HL-60 (cell line): ENCODE measurements at regions not wholly inside any gene's neighbourhood (a gene's known extent, or its start where the extent isn't known, plus 50 kb on each side); places are given as distances from the start of the nearest gene placed in this dataset.

Experiments
- POLR2AphosphoS5 ChIP-seq: IDR thresholded peaks from 2 replicates; pipeline ENCODE4 v1.6.1; 2012; ENCODE audit warnings: low read depth
- TF ChIP-seq, protein P1 (sequence below): IDR thresholded peaks from one replicate; pipeline ENCODE4 v1.5.1; 2011; ENCODE audit warnings: low read length, control low read depth, inconsistent platforms; ENCODE audit not compliant: insufficient read depth

DNA sequence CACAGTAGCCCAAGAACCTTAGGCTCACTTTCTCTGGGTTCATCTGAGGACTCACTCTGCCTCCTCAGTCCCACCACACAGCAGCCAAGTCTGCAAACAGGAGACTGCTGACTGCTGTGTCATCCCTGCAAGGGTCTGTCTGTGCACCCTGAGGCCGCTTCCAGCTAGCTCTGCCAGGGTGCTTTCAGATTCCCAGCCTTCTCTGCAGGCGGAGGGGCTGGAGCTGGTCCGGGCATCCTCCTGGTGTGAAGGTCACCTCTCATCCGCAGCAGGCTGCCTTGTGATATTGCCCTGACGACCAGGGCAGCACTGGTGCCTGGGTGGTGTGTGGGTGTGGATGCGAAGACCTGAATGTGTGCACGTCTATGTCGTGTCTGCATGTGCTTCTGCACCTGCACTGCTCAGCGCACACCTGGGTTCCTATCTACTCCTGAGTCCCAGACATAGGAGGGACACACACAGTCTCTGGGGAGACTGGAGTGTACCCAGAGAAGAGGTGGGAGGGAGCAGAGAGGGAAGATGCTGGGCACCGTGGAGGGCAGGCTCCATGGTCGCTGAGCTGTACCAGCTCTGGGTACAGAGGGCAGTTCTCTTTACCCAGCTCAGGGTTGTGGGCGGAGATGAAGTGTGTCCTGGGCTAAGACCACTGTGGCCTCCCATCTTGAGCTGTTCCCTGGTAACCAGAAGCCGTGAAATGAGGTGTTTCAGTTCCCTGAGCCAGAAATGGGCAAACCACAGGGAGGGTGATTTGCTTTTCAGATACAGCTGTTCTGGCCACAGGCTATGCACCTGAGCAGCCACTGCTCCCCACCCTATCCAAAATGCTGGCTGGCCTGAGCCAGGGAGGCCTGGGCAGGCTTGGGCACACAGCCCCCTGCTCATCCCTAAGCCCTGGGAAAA is 160.9 kb upstream of the CSF3R start:
- TF ChIP-seq, protein P1, sequence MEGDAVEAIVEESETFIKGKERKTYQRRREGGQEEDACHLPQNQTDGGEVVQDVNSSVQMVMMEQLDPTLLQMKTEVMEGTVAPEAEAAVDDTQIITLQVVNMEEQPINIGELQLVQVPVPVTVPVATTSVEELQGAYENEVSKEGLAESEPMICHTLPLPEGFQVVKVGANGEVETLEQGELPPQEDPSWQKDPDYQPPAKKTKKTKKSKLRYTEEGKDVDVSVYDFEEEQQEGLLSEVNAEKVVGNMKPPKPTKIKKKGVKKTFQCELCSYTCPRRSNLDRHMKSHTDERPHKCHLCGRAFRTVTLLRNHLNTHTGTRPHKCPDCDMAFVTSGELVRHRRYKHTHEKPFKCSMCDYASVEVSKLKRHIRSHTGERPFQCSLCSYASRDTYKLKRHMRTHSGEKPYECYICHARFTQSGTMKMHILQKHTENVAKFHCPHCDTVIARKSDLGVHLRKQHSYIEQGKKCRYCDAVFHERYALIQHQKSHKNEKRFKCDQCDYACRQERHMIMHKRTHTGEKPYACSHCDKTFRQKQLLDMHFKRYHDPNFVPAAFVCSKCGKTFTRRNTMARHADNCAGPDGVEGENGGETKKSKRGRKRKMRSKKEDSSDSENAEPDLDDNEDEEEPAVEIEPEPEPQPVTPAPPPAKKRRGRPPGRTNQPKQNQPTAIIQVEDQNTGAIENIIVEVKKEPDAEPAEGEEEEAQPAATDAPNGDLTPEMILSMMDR = no peak
- no peak for TF ChIP-seq POLR2AphosphoS5
